ENCODE measurements at regions not wholly inside any gene's neighbourhood (a gene's known extent, or its start where the extent isn't known, plus 50 kb on each side); places are given as distances from the start of the nearest gene placed in this dataset.

GRCh38 chr3:79864077-79864476 lies 96.3 kb upstream of the ROBO1 start:
- Histone ChIP-seq H3K27me3 (replicated peaks; ENCODE audit: insufficient read depth) (no peaks in the 10 kb centered on the region), H3K4me1 (replicated peaks) (no peaks in the 10 kb centered on the region), H3K36me3 (no peaks in the 10 kb centered on the region), H3K4me3 (no peak overlapping the region), H3K27ac (no peak overlapping the region), H3K9me3 (no peaks in the 10 kb centered on the region)
- TF ChIP-seq CTCF (IDR thresholded peaks at IDR 0.05) (no peak), POLR2A (IDR thresholded peaks at IDR 0.05) (no peak), POLR2AphosphoS5 (IDR thresholded peaks at IDR 0.05) (no peak)
- no peak for DNase-seq (ENCODE audit: low spot score)
- intact Hi-C loops (cut with DNase I): no loop called here

GRCh38 chr3:79848876-79849275 lies 81.1 kb upstream of the ROBO1 start:
- no peak for DNase-seq (ENCODE audit: low spot score)
- no peaks in the 10 kb centered on the region for H3K27me3 ChIP-seq (replicated peaks; ENCODE audit: insufficient read depth)
- intact Hi-C loops (cut with DNase I): no loop called here
- no peaks in the 10 kb centered on the region for H3K9me3 ChIP-seq
- no peak overlapping the region for H3K27ac ChIP-seq
- no peak overlapping the region for H3K4me3 ChIP-seq
- WGBS: 78% methylated on average over 4 of the region's 4 CpGs
- H3K36me3 ChIP-seq: no peaks in the 10 kb centered on the region
- TF ChIP-seq POLR2A (IDR thresholded peaks at IDR 0.05) (no peak), POLR2AphosphoS5 (IDR thresholded peaks at IDR 0.05) (no peak), CTCF (IDR thresholded peaks at IDR 0.05) (no peak)
- H3K4me1 ChIP-seq (replicated peaks): no peaks in the 10 kb centered on the region

- no peak for DNase-seq (ENCODE audit: low spot score)
- TF ChIP-seq CTCF (IDR thresholded peaks at IDR 0.05): no peak
- TF ChIP-seq POLR2A (IDR thresholded peaks at IDR 0.05): no peak
- no peak for TF ChIP-seq POLR2AphosphoS5 (IDR thresholded peaks at IDR 0.05)
- intact Hi-C loops (cut with DNase I): no loop called here
- Histone ChIP-seq H3K4me3 (no peak overlapping the region), H3K4me1 (replicated peaks) (no peaks in the 10 kb centered on the region), H3K27ac (no peak overlapping the region), H3K9me3 (no peaks in the 10 kb centered on the region), H3K36me3 (no peaks in the 10 kb centered on the region), H3K27me3 (replicated peaks; ENCODE audit: insufficient read depth) (no peaks in the 10 kb centered on the region)
- 55% methylated on average over 3 of the region's 3 CpGs for WGBS
These were observed 80.1 kb upstream of the ROBO1 start for GRCh38 chr3:79847928-79848327.

GRCh38 chr3:79846148-79846933 lies 78.5 kb upstream of the ROBO1 start:
- Histone ChIP-seq H3K4me3 (no peak overlapping the region), H3K27ac (no peak overlapping the region), H3K9me3 (no peaks in the 10 kb centered on the region), H3K36me3 (no peaks in the 10 kb centered on the region), H3K27me3 (replicated peaks; ENCODE audit: insufficient read depth) (no peaks in the 10 kb centered on the region), H3K4me1 (replicated peaks) (no peaks in the 10 kb centered on the region)
- 65% methylated on average over 9 of the region's 9 CpGs for WGBS
- TF ChIP-seq POLR2AphosphoS5 (IDR thresholded peaks at IDR 0.05): no peak
- no peak for TF ChIP-seq POLR2A (IDR thresholded peaks at IDR 0.05)
- peak in 1 of 4 experiments; percentile 30 for TF ChIP-seq CTCF (IDR thresholded peaks at IDR 0.05)
- intact Hi-C loops (cut with DNase I): no loop called here
- DNase-seq (ENCODE audit: low spot score): no peak

GRCh38 chr3:79845546-79845945 lies 77.7 kb upstream of the ROBO1 start:
- H3K27me3 ChIP-seq (replicated peaks; ENCODE audit: insufficient read depth): no peaks in the 10 kb centered on the region
- no peak overlapping the region for H3K4me3 ChIP-seq
- intact Hi-C loops (cut with DNase I): no loop called here
- no peak for DNase-seq (ENCODE audit: low spot score)
- H3K9me3 ChIP-seq: no peaks in the 10 kb centered on the region
- H3K4me1 ChIP-seq (replicated peaks): no peaks in the 10 kb centered on the region
- 94% methylated on average over 4 of the region's 4 CpGs for WGBS
- no peak overlapping the region for H3K27ac ChIP-seq
- H3K36me3 ChIP-seq: no peaks in the 10 kb centered on the region
- no peak for TF ChIP-seq POLR2AphosphoS5 (IDR thresholded peaks at IDR 0.05)
- no peak for TF ChIP-seq POLR2A (IDR thresholded peaks at IDR 0.05)
- no peak for TF ChIP-seq CTCF (IDR thresholded peaks at IDR 0.05)

Measured in prostate gland (tissue), 2 donors.